ENCODE measurements at regions not wholly inside any gene's neighbourhood (a gene's known extent, or its start where the extent isn't known, plus 50 kb on each side); places are given as distances from the start of the nearest gene placed in this dataset.

DNA sequence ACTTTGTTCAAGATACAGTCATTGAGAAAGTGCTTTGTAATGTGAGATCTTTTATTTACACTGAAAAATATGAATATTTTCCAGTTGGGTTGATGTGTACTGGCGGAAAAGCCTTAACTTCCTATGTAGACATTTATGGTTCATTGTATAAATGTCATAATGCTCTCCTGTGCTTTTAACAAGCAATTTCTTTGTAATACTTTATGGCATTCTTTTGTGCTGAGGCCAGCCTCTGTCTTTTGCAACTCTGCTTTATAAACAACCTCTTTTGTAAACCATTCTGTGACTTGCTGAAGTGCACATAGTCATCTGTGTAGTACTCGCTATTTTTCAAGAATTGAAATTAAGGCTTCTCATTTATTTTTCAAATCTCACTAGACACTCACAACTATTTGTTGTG is 291.2 kb downstream of the CDH11 start:
- WGBS, 2 donors (ENCODE audit: extremely low coverage in 2 of 2, insufficient read length in 2 of 2, insufficient replicate concordance in 1 of 2) = no CpG with 5 or more reads among the region's 2 CpGs

GRCh38 chr16:64829678-64830077 is 292.2 kb downstream of the CDH11 start:
- no CpG with 5 or more reads among the region's 2 CpGs for WGBS, 2 donors (ENCODE audit: extremely low coverage in 2 of 2, insufficient read length in 2 of 2, insufficient replicate concordance in 1 of 2)
- H3K14ac ChIP-seq (ENCODE audit: low read length) = no peak overlapping the region
- no peak overlapping the region for H2BK15ac ChIP-seq (ENCODE audit: low read length)
- no peak overlapping the region for H2AFZ ChIP-seq (ENCODE audit: low read length)
- no peak overlapping the region for H2BK120ac ChIP-seq (ENCODE audit: low read depth, low read length)
- H2AK5ac ChIP-seq (ENCODE audit: low read depth, low read length) = no peak overlapping the region
- no peak overlapping the region for H3K23ac ChIP-seq (ENCODE audit: low read depth, low read length, poor library complexity)
- H3K27me3 ChIP-seq (ENCODE audit: control insufficient read depth in 3 of 3, insufficient read depth in 3 of 3, low read depth in 1 of 3, low read length in 3 of 3) = no peaks in the 10 kb centered on the region
- H3K27ac ChIP-seq (replicated peaks; ENCODE audit: low read length) = no peak overlapping the region
- no peaks in the 10 kb centered on the region for H3K4me1 ChIP-seq (ENCODE audit: control insufficient read depth in 2 of 2, insufficient read depth in 1 of 2, low read depth in 1 of 2, low read length in 2 of 2)
- no peak overlapping the region for H3K4ac ChIP-seq (ENCODE audit: low read length)
- H3K79me1 ChIP-seq (ENCODE audit: low read depth, low read length) = no peaks in the 10 kb centered on the region
- no peak overlapping the region for H2BK12ac ChIP-seq (ENCODE audit: low read length)
- no peak overlapping the region for H2BK5ac ChIP-seq (ENCODE audit: low read length)
- no peak overlapping the region for H3K4me2 ChIP-seq (ENCODE audit: insufficient read depth, low read length, poor library complexity, severe bottlenecking)
- DNase-seq (ENCODE audit: low spot score) = no peak
- no peak overlapping the region for H3K9ac ChIP-seq (ENCODE audit: low read depth, low read length, poor library complexity)
- peaks cover 0 to 3% of the 10 kb centered on the region in 2 donors for H3K9me3 ChIP-seq (replicated peaks in 1 of 2; ENCODE audit: control insufficient read depth in 2 of 2, insufficient read depth in 1 of 2, low read depth in 1 of 2, low read length in 2 of 2)
- no peak overlapping the region for H4K8ac ChIP-seq (ENCODE audit: low read depth, low read length)
- H3K4me3 ChIP-seq (ENCODE audit: low read length in 2 of 2) = no peak overlapping the region
- H4K91ac ChIP-seq (ENCODE audit: low read depth, low read length, poor library complexity) = no peak overlapping the region
- no peak overlapping the region for H3K18ac ChIP-seq (ENCODE audit: low read length)
- H3K36me3 ChIP-seq (replicated peaks in 1 of 2; ENCODE audit: control insufficient read depth in 2 of 2, insufficient read depth in 2 of 2, low read length in 2 of 2) = no peaks in the 10 kb centered on the region

More for the DNA sequence above, 291.2 kb downstream of the CDH11 start:
- Histone ChIP-seq H2BK12ac (ENCODE audit: low read length) (no peak overlapping the region), H2BK15ac (ENCODE audit: low read length) (no peak overlapping the region), H2BK120ac (ENCODE audit: low read depth, low read length) (no peak overlapping the region), H2AK5ac (ENCODE audit: low read depth, low read length) (no peak overlapping the region), H3K4me1 (ENCODE audit: control insufficient read depth in 2 of 2, insufficient read depth in 1 of 2, low read depth in 1 of 2, low read length in 2 of 2) (no peaks in the 10 kb centered on the region), H3K9me3 (replicated peaks in 1 of 2; ENCODE audit: control insufficient read depth in 2 of 2, insufficient read depth in 1 of 2, low read depth in 1 of 2, low read length in 2 of 2) (peaks cover 0 to 3% of the 10 kb centered on the region in 2 donors), H2BK5ac (ENCODE audit: low read length) (no peak overlapping the region), H4K8ac (ENCODE audit: low read depth, low read length) (no peak overlapping the region), H3K4ac (ENCODE audit: low read length) (no peak overlapping the region), H4K91ac (ENCODE audit: low read depth, low read length, poor library complexity) (no peak overlapping the region), H2AFZ (ENCODE audit: low read length) (no peak overlapping the region), H3K23ac (ENCODE audit: low read depth, low read length, poor library complexity) (no peak overlapping the region), H3K14ac (ENCODE audit: low read length) (no peak overlapping the region), H3K27ac (replicated peaks; ENCODE audit: low read length) (no peak overlapping the region), H3K9ac (ENCODE audit: low read depth, low read length, poor library complexity) (no peak overlapping the region), H3K27me3 (ENCODE audit: control insufficient read depth in 3 of 3, insufficient read depth in 3 of 3, low read depth in 1 of 3, low read length in 3 of 3) (no peaks in the 10 kb centered on the region), H3K36me3 (replicated peaks in 1 of 2; ENCODE audit: control insufficient read depth in 2 of 2, insufficient read depth in 2 of 2, low read length in 2 of 2) (no peaks in the 10 kb centered on the region), H3K4me2 (ENCODE audit: insufficient read depth, low read length, poor library complexity, severe bottlenecking) (no peak overlapping the region), H3K79me1 (ENCODE audit: low read depth, low read length) (no peaks in the 10 kb centered on the region), H3K4me3 (ENCODE audit: low read length in 2 of 2) (no peak overlapping the region), H3K18ac (ENCODE audit: low read length) (no peak overlapping the region)
- DNase-seq (ENCODE audit: low spot score) = no peak

GRCh38 chr16:64826374-64826773 is 295.5 kb downstream of the CDH11 start:
- H3K27me3 ChIP-seq (ENCODE audit: control insufficient read depth in 3 of 3, insufficient read depth in 3 of 3, low read depth in 1 of 3, low read length in 3 of 3) = no peaks in the 10 kb centered on the region
- no peak overlapping the region for H3K4me3 ChIP-seq (ENCODE audit: low read length in 2 of 2)
- no peak overlapping the region for H3K27ac ChIP-seq (replicated peaks; ENCODE audit: low read length)
- no peaks in the 10 kb centered on the region for H3K36me3 ChIP-seq (replicated peaks in 1 of 2; ENCODE audit: control insufficient read depth in 2 of 2, insufficient read depth in 2 of 2, low read length in 2 of 2)
- H2AFZ ChIP-seq (ENCODE audit: low read length) = no peak overlapping the region
- no peak overlapping the region for H2AK5ac ChIP-seq (ENCODE audit: low read depth, low read length)
- H3K79me1 ChIP-seq (ENCODE audit: low read depth, low read length) = no peaks in the 10 kb centered on the region
- no peak overlapping the region for H2BK15ac ChIP-seq (ENCODE audit: low read length)
- no peak overlapping the region for H3K23ac ChIP-seq (ENCODE audit: low read depth, low read length, poor library complexity)
- peaks cover 0 to 3% of the 10 kb centered on the region in 2 donors for H3K9me3 ChIP-seq (replicated peaks in 1 of 2; ENCODE audit: control insufficient read depth in 2 of 2, insufficient read depth in 1 of 2, low read depth in 1 of 2, low read length in 2 of 2)
- H4K8ac ChIP-seq (ENCODE audit: low read depth, low read length) = no peak overlapping the region
- H3K4ac ChIP-seq (ENCODE audit: low read length) = no peak overlapping the region
- H3K4me1 ChIP-seq (ENCODE audit: control insufficient read depth in 2 of 2, insufficient read depth in 1 of 2, low read depth in 1 of 2, low read length in 2 of 2) = no peaks in the 10 kb centered on the region
- no peak overlapping the region for H4K91ac ChIP-seq (ENCODE audit: low read depth, low read length, poor library complexity)
- no peak overlapping the region for H3K18ac ChIP-seq (ENCODE audit: low read length)
- DNase-seq (ENCODE audit: low spot score) = no peak
- no peak overlapping the region for H3K14ac ChIP-seq (ENCODE audit: low read length)
- H2BK5ac ChIP-seq (ENCODE audit: low read length) = no peak overlapping the region
- H2BK12ac ChIP-seq (ENCODE audit: low read length) = no peak overlapping the region
- no CpG with 5 or more reads among the region's 2 CpGs for WGBS, 2 donors (ENCODE audit: extremely low coverage in 2 of 2, insufficient read length in 2 of 2, insufficient replicate concordance in 1 of 2)
- no peak overlapping the region for H3K9ac ChIP-seq (ENCODE audit: low read depth, low read length, poor library complexity)
- H2BK120ac ChIP-seq (ENCODE audit: low read depth, low read length) = no peak overlapping the region
- H3K4me2 ChIP-seq (ENCODE audit: insufficient read depth, low read length, poor library complexity, severe bottlenecking) = no peak overlapping the region

- Histone ChIP-seq H2AFZ (ENCODE audit: low read length) (no peak overlapping the region), H3K4ac (ENCODE audit: low read length) (no peak overlapping the region), H3K4me1 (ENCODE audit: control insufficient read depth in 2 of 2, insufficient read depth in 1 of 2, low read depth in 1 of 2, low read length in 2 of 2) (no peaks in the 10 kb centered on the region), H3K27ac (replicated peaks; ENCODE audit: low read length) (no peak overlapping the region), H2BK15ac (ENCODE audit: low read length) (no peak overlapping the region), H3K79me1 (ENCODE audit: low read depth, low read length) (no peaks in the 10 kb centered on the region), H4K8ac (ENCODE audit: low read depth, low read length) (no peak overlapping the region), H3K27me3 (ENCODE audit: control insufficient read depth in 3 of 3, insufficient read depth in 3 of 3, low read depth in 1 of 3, low read length in 3 of 3) (no peaks in the 10 kb centered on the region), H3K4me3 (ENCODE audit: low read length in 2 of 2) (no peak overlapping the region), H2AK5ac (ENCODE audit: low read depth, low read length) (no peak overlapping the region), H3K4me2 (ENCODE audit: insufficient read depth, low read length, poor library complexity, severe bottlenecking) (no peak overlapping the region), H3K14ac (ENCODE audit: low read length) (no peak overlapping the region), H3K23ac (ENCODE audit: low read depth, low read length, poor library complexity) (no peak overlapping the region), H3K36me3 (replicated peaks in 1 of 2; ENCODE audit: control insufficient read depth in 2 of 2, insufficient read depth in 2 of 2, low read length in 2 of 2) (no peaks in the 10 kb centered on the region), H3K9me3 (replicated peaks in 1 of 2; ENCODE audit: control insufficient read depth in 2 of 2, insufficient read depth in 1 of 2, low read depth in 1 of 2, low read length in 2 of 2) (peaks cover 0 to 3% of the 10 kb centered on the region in 2 donors), H3K18ac (ENCODE audit: low read length) (no peak overlapping the region), H3K9ac (ENCODE audit: low read depth, low read length, poor library complexity) (no peak overlapping the region), H2BK120ac (ENCODE audit: low read depth, low read length) (no peak overlapping the region), H4K91ac (ENCODE audit: low read depth, low read length, poor library complexity) (no peak overlapping the region), H2BK5ac (ENCODE audit: low read length) (no peak overlapping the region), H2BK12ac (ENCODE audit: low read length) (no peak overlapping the region)
- no peak for DNase-seq (ENCODE audit: low spot score)
- no CpG with 5 or more reads among the region's 2 CpGs for WGBS, 2 donors (ENCODE audit: extremely low coverage in 2 of 2, insufficient read length in 2 of 2, insufficient replicate concordance in 1 of 2)
Measured at GRCh38 chr16:64823481-64824075, 298.3 kb downstream of the CDH11 start.
